Esophagus muscularis mucosa (tissue), 4 donors: ENCODE measurements at regions not wholly inside any gene's neighbourhood (a gene's known extent, or its start where the extent isn't known, plus 50 kb on each side); places are given as distances from the start of the nearest gene placed in this dataset.

Experiments
- CTCF ChIP-seq, 3 experiments: fragments of 200-600 bp in 2 of 3; fragments of 450-650 bp in 1 of 3; sonication (generic) in 2 of 3; IDR thresholded peaks; one replicate each; pipeline ENCODE4 v1.5.1; 2017 to 2019; ENCODE audit warnings: antibody characterized with exemption in 3 of 3, mild to moderate bottlenecking in 2 of 3, moderate library complexity in 1 of 3
- EP300 ChIP-seq: sonication (generic); formaldehyde crosslinking; IDR thresholded peaks from one replicate; pipeline ENCODE4 v1.6.1; 2017; ENCODE audit warnings: antibody characterized with exemption
- POLR2A ChIP-seq: fragments of 450-650 bp; IDR thresholded peaks from one replicate; pipeline ENCODE4 v1.6.1; 2017; ENCODE audit warnings: antibody characterized with exemption, moderate library complexity, mild to moderate bottlenecking, low read depth
- POLR2AphosphoS5 ChIP-seq, 2 donors: sonication (generic); formaldehyde crosslinking; IDR thresholded peaks; one replicate each; pipeline ENCODE4 v1.6.1; 2017; ENCODE audit warnings: antibody characterized with exemption in 2 of 2

- TF ChIP-seq CTCF (IDR thresholded peaks at IDR 0.05) (no peak), POLR2AphosphoS5 (IDR thresholded peaks at IDR 0.05) (no peak), EP300 (no peak), POLR2A (no peak)
These were observed 151.7 kb downstream of the HLX start for GRCh38 chr1:221030990-221031389.
